ENCODE measurements at regions not wholly inside any gene's neighbourhood (a gene's known extent, or its start where the extent isn't known, plus 50 kb on each side); places are given as distances from the start of the nearest gene placed in this dataset.

- H3K79me2 ChIP-seq (ENCODE audit: control insufficient read depth, insufficient read depth, low read length) = no peaks in the 10 kb centered on the region
- no peak overlapping the region for H3K4me3 ChIP-seq
- H3K4me1 ChIP-seq (replicated peaks in 1 of 2; ENCODE audit: control insufficient read depth in 2 of 2, insufficient read depth in 2 of 2, low read length in 2 of 2) = peaks cover 0 to 15% of the 10 kb centered on the region in 2 experiments; a peak in 4 of 5 replicates
- no peak overlapping the region for H3K27ac ChIP-seq (ENCODE audit: extremely low read depth, low read depth, low read length)
- ChIA-PET CTCF (ENCODE audit: low intra/inter-chr PET ratio) (no interaction called here), POLR2A (interaction anchor here (0.7 to 2.5 kb wide), 3 partner anchors 8 to 689 kb away, joined by 3 to 13 read pairs (median 4); no protein-coding TSS in a partner anchor)
- no peaks in the 10 kb centered on the region for H4K20me1 ChIP-seq (replicated peaks; ENCODE audit: control insufficient read depth, insufficient read depth, low read length)
- H2AFZ ChIP-seq (ENCODE audit: low read depth, low read length) = peak overlapping the region; percentile 57; the same call in 1 of the 2 replicates
- H3K9me3 ChIP-seq (replicated peaks; ENCODE audit: control insufficient read depth, insufficient read depth, low read depth, low read length) = no peaks in the 10 kb centered on the region
- H3K36me3 ChIP-seq (ENCODE audit: control insufficient read depth, insufficient read depth, low read length) = no peaks in the 10 kb centered on the region
- no peaks in the 10 kb centered on the region for H3K9me1 ChIP-seq (ENCODE audit: control insufficient read depth, insufficient read depth, low read length)
- ATAC-seq = no peak
- no peak for DNase-seq (ENCODE audit: extremely low read depth in 1 of 4, low spot score in 3 of 4)
- WGBS (ENCODE audit: insufficient coverage, low coverage, missing lambda C conversion rate) = 43% methylated on average over 3 of the region's 3 CpGs
- no peak overlapping the region for H3K9ac ChIP-seq (ENCODE audit: insufficient read depth in 1 of 2, low read depth in 2 of 2, low read length in 2 of 2)
- no peaks in the 10 kb centered on the region for H3K27me3 ChIP-seq (ENCODE audit: control insufficient read depth in 2 of 2, insufficient read depth in 2 of 2, low read length in 2 of 2)
- intact Hi-C loops (cut with micrococcal nuclease) = loop anchor here (10.0 kb wide), 1 partner anchor 136 kb away; no protein-coding TSS in a partner anchor
- H3K4me2 ChIP-seq (ENCODE audit: insufficient read depth, low read length) = no peak overlapping the region
- FAIRE-seq = no peak
- in situ Hi-C loops (cut with MboI) = loop anchor here (5.0 to 25.0 kb wide), 4 partner anchors 278 to 1198 kb away; partner anchors contain the start of gene VCAN
- TF ChIP-seq ZNF384 (IDR thresholded peaks at IDR 0.05; ENCODE audit: low read depth, low read length) = 0 out of 2 replicates have a peak, but pooled peaks have one; percentile 14
- no peak for TF ChIP-seq FOXA1 (IDR thresholded peaks at IDR 0.05; ENCODE audit: borderline replicate concordance)
- no TSS peak for BruUV-seq (replicated peaks)
Measured at GRCh38 chr5:82359272-82359671, 81.1 kb upstream of the RPS23 start.

- ChIA-PET POLR2A (interaction anchor here (0.7 to 2.5 kb wide), 5 partner anchors 9 to 942 kb away, joined by 3 to 13 read pairs (median 4); no protein-coding TSS in a partner anchor), CTCF (ENCODE audit: low intra/inter-chr PET ratio) (no interaction called here)
- no peaks in the 10 kb centered on the region for H3K9me3 ChIP-seq (replicated peaks; ENCODE audit: control insufficient read depth, insufficient read depth, low read depth, low read length)
- no peak overlapping the region for H3K4me3 ChIP-seq
- no peaks in the 10 kb centered on the region for H3K79me2 ChIP-seq (ENCODE audit: control insufficient read depth, insufficient read depth, low read length)
- H3K27me3 ChIP-seq (ENCODE audit: control insufficient read depth in 2 of 2, insufficient read depth in 2 of 2, low read length in 2 of 2) = no peaks in the 10 kb centered on the region
- H4K20me1 ChIP-seq (replicated peaks; ENCODE audit: control insufficient read depth, insufficient read depth, low read length) = no peaks in the 10 kb centered on the region
- H3K9me1 ChIP-seq (ENCODE audit: control insufficient read depth, insufficient read depth, low read length) = no peaks in the 10 kb centered on the region
- intact Hi-C loops (cut with micrococcal nuclease) = loop anchor here (10.0 kb wide), 1 partner anchor 136 kb away; no protein-coding TSS in a partner anchor
- WGBS (ENCODE audit: insufficient coverage, low coverage, missing lambda C conversion rate) = 90% methylated on average over 2 of the region's 2 CpGs
- no peak for FAIRE-seq
- H3K36me3 ChIP-seq (ENCODE audit: control insufficient read depth, insufficient read depth, low read length) = no peaks in the 10 kb centered on the region
- no peak for DNase-seq (ENCODE audit: extremely low read depth in 1 of 4, low spot score in 3 of 4)
- H3K9ac ChIP-seq (ENCODE audit: insufficient read depth in 1 of 2, low read depth in 2 of 2, low read length in 2 of 2) = no peak overlapping the region
- in situ Hi-C loops (cut with MboI) = loop anchor here (5.0 to 25.0 kb wide), 4 partner anchors 279 to 1199 kb away; partner anchors contain the start of gene VCAN
- BruUV-seq (replicated peaks) = no TSS peak
- peak overlapping the region; percentile 82; the same call in 1 of the 2 replicates for H2AFZ ChIP-seq (ENCODE audit: low read depth, low read length)
- no peak overlapping the region for H3K4me2 ChIP-seq (ENCODE audit: insufficient read depth, low read length)
- no peak for ATAC-seq
- no peak for TF ChIP-seq TEAD2 (tag; IDR thresholded peaks at IDR 0.05)
- TF ChIP-seq CEBPG (CRISPR knock-in tag; IDR thresholded peaks at IDR 0.05) = no peak
- 0 out of 4 replicates have a peak, but pooled peaks of 1 of the 2 experiments have one; percentile 34 for TF ChIP-seq CEBPG (tag; conservative IDR thresholded peaks at IDR 0.05 in 1 of 2, IDR thresholded peaks at IDR 0.05 in 1 of 2)
- H3K27ac ChIP-seq (ENCODE audit: extremely low read depth, low read depth, low read length) = no peak overlapping the region
- H3K4me1 ChIP-seq (replicated peaks in 1 of 2; ENCODE audit: control insufficient read depth in 2 of 2, insufficient read depth in 2 of 2, low read length in 2 of 2) = peaks cover 0 to 15% of the 10 kb centered on the region in 2 experiments; a peak in 4 of 5 replicates
Measured at GRCh38 chr5:82358457-82358856, 80.3 kb upstream of the RPS23 start.
